ENCODE measurements at regions not wholly inside any gene's neighbourhood (a gene's known extent, or its start where the extent isn't known, plus 50 kb on each side); places are given as distances from the start of the nearest gene placed in this dataset.

- Histone ChIP-seq H3K9me3 (no peaks in the 10 kb centered on the region), H3K4me2 (no peak overlapping the region), H3K4me1 (no peaks in the 10 kb centered on the region), H3K4me3 (no peak overlapping the region), H3K27ac (no peak overlapping the region)
- TF ChIP-seq GATA3 (IDR thresholded peaks at IDR 0.05; ENCODE audit: borderline replicate concordance) (no peak), ESRRA (IDR thresholded peaks at IDR 0.05; ENCODE audit: borderline replicate concordance, low read length) (no peak)
- no peak for DNase-seq (ENCODE audit: low read depth in 1 of 2, low spot score in 1 of 2)
- no peak for ATAC-seq
- FAIRE-seq, result no peak
- CTCF ChIA-PET, result interaction anchor here (1.1 kb wide), 1 partner anchor 25 kb away, joined by 5 read pairs; no protein-coding TSS in a partner anchor
- POLR2A ChIA-PET, result no interaction called here
- WGBS (ENCODE audit: missing lambda C conversion rate), result 73% methylated on average over 5 of the region's 5 CpGs
These were observed 176.1 kb downstream of the DAD1 start for GRCh38 chr14:22412926-22413411.

DNA sequence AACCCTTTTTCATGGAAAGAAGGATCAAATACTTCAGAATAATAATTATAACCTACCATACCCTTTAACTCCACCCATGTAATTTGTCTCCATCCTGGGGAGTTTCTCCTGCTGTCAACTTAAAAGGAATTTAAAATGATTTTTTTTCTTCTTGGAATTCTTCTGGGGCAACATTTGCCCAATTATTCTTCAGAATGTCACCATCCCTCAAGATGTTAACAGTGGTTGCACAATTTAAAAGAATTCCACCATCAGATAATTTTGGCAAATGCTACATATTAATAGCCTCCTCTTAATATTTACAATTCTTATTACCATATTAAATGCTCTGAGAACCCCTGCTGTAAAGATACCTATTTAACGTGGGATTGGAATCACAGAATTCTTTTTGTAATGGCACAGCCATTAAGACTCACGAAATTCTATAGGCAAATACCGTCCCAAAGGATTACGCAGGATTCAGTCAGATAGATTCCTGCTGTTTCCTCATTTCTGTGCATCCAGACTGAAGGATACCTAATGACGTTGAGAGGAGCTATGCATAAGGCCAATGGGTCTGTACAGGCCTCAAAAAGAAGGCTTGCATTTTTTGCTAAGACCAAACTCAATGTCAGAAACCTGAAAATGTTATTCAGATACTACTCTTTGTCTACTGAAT, 177.5 kb downstream of the DAD1 start:
- Histone ChIP-seq H3K9me3 (no peaks in the 10 kb centered on the region), H3K27ac (no peak overlapping the region), H3K4me1 (no peaks in the 10 kb centered on the region), H3K4me3 (no peak overlapping the region), H3K4me2 (no peak overlapping the region)
- ChIA-PET CTCF (interaction anchor here (0.6 to 1.9 kb wide), 4 partner anchors 19 to 663 kb away, joined by 3 to 5 read pairs (median 4); no protein-coding TSS in a partner anchor), POLR2A (no interaction called here)
- TF ChIP-seq POLR2AphosphoS2 (conservative IDR thresholded peaks at IDR 0.05; ENCODE audit: low read length) (no peak), REST (IDR thresholded peaks at IDR 0.05) (no peak)
- DNase-seq (ENCODE audit: low read depth in 1 of 2, low spot score in 1 of 2) (no peak), FAIRE-seq (no peak), ATAC-seq (no peak)
- WGBS (ENCODE audit: missing lambda C conversion rate), result 53% methylated on average over 5 of the region's 5 CpGs

DNA sequence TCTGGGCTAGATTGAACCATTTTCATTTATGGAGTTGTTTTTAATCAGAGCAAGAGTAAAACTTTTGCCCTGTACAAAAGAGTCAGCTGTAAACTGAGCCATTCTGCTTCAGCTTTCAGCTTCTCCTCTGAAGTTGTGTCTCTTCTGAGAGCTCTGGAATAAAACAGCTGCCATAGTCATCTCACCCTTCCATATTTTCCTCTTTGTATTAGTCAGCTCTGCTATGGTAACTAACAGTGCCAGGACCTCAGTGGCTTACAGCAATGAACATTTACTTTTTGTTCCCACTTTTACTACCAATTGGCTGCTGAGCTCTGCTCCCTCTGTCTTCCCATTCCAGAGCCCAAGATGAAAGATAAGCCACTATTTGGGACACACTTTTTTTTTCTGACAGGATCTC, 178.5 kb downstream of the DAD1 start:
- ChIA-PET POLR2A (no interaction called here), CTCF (interaction anchor here (1.0 to 1.9 kb wide), 5 partner anchors 9 to 160 kb away, joined by 3 to 5 read pairs (median 4); no protein-coding TSS in a partner anchor)
- DNase-seq (ENCODE audit: low read depth in 1 of 2, low spot score in 1 of 2) (no peak), ATAC-seq (no peak), FAIRE-seq (no peak)
- no peak overlapping the region for H3K27ac ChIP-seq
- TF ChIP-seq EP300 (IDR thresholded peaks at IDR 0.05) (no peak), RAD21 (conservative IDR thresholded peaks at IDR 0.05 in 1 of 2, IDR thresholded peaks at IDR 0.05 in 1 of 2) (no peak), NR3C1 (IDR thresholded peaks at IDR 0.05) (no peak), MAFK (IDR thresholded peaks at IDR 0.05; ENCODE audit: partially characterized antibody) (no peak), NFE2L2 (conservative IDR thresholded peaks at IDR 0.05; ENCODE audit: low read length) (no peak), HDAC2 (IDR thresholded peaks at IDR 0.05) (no peak), ZC3H11A (IDR thresholded peaks at IDR 0.05) (no peak), SREBF2 (IDR thresholded peaks at IDR 0.05) (no peak), CHD2 (IDR thresholded peaks at IDR 0.05; ENCODE audit: low read length, partially characterized antibody) (no peak), MYC (IDR thresholded peaks at IDR 0.05; ENCODE audit: borderline replicate concordance, low read length) (no peak), GATA3 (IDR thresholded peaks at IDR 0.05; ENCODE audit: borderline replicate concordance) (no peak), POLR2AphosphoS2 (conservative IDR thresholded peaks at IDR 0.05; ENCODE audit: low read length) (no peak), CBX8 (IDR thresholded peaks at IDR 0.05) (no peak), HOXB5 (CRISPR knock-in tag; IDR thresholded peaks at IDR 0.05) (no peak), USF2 (IDR thresholded peaks at IDR 0.05) (no peak), EHF (CRISPR knock-in tag; IDR thresholded peaks at IDR 0.05) (no peak), HEYL (CRISPR knock-in tag; IDR thresholded peaks at IDR 0.05) (no peak)
- TF ChIP-seq, protein P1, sequence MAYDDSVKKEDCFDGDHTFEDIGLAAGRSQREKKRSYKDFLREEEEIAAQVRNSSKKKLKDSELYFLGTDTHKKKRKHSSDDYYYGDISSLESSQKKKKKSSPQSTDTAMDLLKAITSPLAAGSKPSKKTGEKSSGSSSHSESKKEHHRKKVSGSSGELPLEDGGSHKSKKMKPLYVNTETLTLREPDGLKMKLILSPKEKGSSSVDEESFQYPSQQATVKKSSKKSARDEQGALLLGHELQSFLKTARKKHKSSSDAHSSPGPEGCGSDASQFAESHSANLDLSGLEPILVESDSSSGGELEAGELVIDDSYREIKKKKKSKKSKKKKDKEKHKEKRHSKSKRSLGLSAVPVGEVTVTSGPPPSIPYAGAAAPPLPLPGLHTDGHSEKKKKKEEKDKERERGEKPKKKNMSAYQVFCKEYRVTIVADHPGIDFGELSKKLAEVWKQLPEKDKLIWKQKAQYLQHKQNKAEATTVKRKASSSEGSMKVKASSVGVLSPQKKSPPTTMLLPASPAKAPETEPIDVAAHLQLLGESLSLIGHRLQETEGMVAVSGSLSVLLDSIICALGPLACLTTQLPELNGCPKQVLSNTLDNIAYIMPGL (CRISPR knock-in tag; IDR thresholded peaks at IDR 0.05; ENCODE audit: borderline replicate concordance), result no peak
- TF ChIP-seq, protein P2, sequence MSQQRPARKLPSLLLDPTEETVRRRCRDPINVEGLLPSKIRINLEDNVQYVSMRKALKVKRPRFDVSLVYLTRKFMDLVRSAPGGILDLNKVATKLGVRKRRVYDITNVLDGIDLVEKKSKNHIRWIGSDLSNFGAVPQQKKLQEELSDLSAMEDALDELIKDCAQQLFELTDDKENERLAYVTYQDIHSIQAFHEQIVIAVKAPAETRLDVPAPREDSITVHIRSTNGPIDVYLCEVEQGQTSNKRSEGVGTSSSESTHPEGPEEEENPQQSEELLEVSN (IDR thresholded peaks at IDR 0.05; ENCODE audit: borderline replicate concordance, low read depth), result no peak
- TF ChIP-seq, protein P3, sequence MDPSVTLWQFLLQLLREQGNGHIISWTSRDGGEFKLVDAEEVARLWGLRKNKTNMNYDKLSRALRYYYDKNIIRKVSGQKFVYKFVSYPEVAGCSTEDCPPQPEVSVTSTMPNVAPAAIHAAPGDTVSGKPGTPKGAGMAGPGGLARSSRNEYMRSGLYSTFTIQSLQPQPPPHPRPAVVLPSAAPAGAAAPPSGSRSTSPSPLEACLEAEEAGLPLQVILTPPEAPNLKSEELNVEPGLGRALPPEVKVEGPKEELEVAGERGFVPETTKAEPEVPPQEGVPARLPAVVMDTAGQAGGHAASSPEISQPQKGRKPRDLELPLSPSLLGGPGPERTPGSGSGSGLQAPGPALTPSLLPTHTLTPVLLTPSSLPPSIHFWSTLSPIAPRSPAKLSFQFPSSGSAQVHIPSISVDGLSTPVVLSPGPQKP (IDR thresholded peaks at IDR 0.05; ENCODE audit: low read depth, low read length), result no peak
- no peak overlapping the region for H3K4me3 ChIP-seq
- H3K4me1 ChIP-seq, result no peaks in the 10 kb centered on the region
- 0 out of 3 replicates have a peak, but pooled peaks cover under 1% of the 10 kb centered on the region for H3K9me3 ChIP-seq
- H3K4me2 ChIP-seq, result no peak overlapping the region
